IPS-NIHi7 (cell line): ENCODE measurements at regions not wholly inside any gene's neighbourhood (a gene's known extent, or its start where the extent isn't known, plus 50 kb on each side); places are given as distances from the start of the nearest gene placed in this dataset.

ENCODE experiments used
- DNase-seq: peaks from one replicate; pipeline ENCODE4 v3.0.0; 2012; ENCODE audit warnings: mixed read lengths; ENCODE audit errors: extremely low spot score

DNA sequence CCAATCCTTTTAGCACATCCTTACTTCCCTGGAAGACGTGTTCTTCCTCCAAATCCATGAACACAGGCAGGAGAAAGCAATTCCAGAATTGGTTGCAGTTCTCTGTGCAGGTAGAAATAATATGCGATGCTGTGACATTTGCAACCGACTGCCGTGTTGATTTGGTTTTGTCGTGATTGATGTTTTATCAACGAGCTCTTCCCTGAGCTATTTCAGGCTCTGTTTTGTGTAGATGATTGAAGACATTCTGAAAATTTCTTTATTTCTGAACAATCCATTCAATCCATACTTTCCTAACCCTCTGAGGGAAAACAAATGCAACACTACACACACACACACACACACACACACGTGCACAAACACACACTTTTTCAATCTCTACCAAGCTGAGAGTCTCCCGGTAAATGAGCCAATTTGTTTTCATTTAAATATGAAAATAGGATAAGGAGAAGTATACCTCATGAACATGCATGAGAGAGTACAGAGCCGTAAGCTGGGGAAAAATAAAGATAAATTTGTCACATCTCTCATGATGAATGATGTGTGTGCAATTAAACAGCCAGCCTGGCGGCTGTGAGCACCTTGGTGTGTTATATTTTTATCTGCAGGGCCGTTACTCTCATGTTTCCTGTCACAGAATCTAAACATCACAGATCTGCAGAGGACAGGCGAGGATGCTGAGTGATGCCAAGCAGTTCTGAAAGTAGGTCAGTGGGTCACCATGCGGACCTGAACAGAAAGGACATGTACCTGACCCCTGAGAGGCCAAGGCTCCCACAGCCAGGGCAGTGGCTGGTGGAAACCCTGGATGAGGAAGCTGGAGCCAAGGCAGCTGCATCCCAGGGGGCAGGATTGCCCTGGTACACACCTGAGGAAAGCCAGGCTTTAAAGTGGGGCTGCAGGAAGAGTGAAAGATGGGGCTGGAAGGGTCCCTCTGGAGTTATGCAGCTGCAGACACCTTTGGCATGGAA is 64.8 kb downstream of the PDCL3 start:
- DNase-seq: no peak

DNA sequence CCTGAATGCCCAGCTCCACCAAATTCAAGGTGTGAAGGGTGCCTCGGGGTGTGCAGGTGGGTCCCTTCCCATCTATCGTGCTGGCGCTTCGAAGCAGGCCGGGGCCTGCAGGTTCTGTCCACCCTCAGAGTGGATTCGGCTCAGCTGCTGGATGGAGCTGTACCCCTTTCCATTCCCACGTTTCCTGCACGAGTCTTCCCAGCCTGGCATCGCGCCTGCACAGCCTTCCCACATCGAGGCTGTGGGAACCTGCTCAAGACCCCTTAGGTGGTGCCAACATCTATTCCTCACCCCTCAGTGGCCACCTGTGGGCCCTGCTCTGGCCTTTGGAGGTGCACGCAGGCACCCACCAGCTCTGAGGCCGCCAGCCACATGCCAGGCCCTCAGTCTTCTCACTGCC is 65.7 kb downstream of the PDCL3 start:
- no peak for DNase-seq

DNA sequence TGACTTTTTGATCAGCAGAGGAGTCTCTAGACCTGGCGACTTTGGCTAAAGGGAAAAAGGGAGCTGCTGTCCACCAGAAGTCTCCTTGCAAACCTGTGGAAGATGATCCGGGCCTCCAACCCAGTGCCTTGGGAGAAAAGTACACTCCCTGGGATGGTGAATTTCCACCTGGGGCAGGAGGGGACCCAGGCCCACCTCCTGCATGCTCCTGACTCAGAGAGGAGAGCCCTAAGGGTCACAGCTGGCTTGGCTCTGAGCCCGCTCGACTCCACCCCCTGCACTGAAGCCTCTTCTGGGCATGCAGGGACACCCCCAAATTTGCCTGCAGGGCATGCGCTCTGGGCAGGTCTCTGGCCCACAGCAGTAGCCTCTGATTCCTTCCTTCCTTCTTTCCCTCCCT is 66.5 kb downstream of the PDCL3 start:
- no peak for DNase-seq

DNA sequence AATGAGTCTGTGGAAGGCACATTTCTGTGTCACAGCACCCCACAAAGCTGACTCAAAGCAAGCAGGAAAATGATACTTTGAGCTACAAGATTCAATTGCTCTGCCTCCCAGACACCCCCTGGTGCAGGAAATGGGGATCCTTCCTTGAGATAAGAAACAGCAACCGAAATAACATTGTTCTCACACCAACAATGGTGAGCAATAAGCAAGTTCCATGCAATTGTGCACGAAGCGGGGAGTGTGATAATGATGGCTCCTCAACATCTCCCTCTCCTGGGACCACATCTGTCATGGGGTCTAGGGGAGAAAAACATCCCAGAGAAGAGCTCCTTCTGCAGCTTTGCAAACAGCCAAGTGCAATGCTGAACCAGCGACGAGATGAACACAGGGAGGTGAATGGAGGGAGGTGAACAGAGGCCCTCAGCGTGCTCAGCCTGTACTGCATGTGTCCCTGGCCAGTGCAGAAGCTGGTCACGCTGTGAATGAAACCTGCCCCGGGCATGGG is 67.7 kb downstream of the PDCL3 start:
- no peak for DNase-seq

DNA sequence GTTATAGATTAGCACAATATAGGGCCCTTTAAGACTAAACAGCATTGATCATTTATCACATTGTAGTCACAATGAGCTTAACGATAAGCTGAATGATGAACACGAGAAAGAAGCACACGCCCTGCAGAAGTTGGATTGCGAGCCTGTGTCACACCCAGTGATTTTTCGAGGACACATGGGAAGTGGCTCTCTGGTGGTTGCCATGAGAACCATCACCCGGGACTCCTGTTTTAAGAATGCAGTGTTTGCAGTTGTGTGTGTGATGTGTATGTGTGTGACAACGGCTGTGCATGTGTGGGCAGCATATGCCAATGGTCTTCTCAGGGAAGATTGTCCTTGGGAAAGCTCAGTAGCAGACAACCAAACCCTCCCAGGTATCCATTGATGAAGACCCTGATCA is 69.2 kb downstream of the PDCL3 start:
- no peak for DNase-seq

DNA sequence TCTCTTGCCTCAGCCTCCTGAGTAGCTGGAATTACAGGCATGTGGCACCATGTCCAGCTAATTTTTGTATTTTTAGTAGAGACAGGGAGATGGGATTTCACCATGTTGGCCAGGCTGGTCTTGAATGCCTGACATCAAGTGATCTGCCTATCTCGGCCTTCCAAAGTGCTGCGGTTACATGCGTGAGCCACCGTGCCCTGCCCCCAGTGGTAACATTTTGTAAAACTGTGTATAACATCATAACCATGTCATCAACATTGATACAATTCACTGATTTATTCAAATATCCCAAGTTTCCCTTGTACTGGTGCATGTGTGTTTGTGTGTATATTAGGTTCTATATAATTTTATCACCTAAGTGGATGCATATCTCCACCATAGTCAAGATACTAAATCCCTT is 70.0 kb downstream of the PDCL3 start:
- DNase-seq: no peak

DNA sequence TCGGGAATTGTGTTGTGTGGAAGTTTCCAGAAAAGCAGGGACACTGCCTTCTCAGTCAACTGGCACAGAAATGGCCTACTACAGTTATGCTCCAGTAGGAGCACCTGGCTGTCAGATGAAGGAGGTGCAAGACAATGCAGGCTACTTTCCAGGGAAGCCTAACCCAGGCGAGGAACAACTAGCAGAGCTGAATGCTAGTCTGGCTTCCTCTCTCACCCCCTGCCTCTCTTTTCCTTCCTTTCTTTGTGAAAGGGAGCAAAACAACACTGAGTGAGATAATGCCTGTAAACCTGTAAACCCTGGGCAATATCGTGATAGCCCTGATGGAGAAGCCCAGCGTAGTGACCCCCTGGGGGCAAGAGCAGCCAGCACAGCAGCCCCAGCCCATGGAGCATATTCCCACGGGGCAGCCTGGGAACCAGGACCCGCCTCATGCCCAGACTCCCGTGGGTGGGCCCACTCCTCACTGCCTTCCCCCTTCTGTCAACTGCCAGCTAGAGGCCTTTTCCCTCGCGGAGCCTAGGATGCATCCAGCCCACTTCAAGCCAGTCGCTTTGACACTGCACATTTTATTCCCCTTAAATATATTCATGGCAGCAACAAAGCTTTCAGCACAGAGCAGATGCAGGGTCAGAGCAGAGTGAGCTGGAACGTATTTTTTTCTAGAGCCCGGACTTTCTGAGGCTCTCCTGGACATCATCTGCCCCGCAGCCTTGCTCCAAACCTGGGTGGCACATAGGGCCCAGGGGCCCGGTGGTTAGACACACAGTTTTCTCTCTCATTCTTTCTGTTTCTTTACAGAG is 77.0 kb downstream of the PDCL3 start:
- DNase-seq: peak; percentile 46

DNA sequence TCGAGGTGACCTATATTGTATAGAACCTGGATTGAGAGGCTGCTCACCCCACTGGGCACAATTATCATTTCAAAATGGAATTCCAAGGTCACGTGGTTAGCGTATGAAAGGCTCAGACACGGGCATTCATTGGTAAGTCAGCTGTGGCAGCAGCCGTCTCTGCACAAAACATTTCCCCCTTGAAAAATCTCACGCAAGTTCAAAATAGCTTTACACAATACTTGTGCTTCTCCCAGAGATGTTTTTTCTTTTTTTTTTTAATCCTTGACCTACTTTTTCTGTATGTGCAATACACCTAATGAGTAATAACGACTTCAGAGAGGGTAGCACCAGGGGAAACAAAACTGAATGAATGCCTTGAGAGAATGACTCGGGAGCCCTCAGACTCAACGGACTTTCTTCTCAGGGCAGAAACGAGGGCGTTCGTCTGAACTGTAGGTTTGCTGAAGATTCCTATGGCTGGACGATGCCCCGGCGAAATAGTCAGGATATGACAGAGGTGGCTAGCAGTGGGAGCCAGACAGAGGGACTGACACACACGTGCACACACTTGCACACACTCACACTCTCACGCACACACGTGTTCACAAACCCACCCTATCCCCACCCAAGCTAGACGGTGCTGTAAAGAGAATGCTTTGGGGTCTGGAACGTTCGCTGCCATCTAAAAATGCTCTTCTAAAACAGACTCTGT is 77.8 kb downstream of the PDCL3 start:
- DNase-seq: no peak

DNA sequence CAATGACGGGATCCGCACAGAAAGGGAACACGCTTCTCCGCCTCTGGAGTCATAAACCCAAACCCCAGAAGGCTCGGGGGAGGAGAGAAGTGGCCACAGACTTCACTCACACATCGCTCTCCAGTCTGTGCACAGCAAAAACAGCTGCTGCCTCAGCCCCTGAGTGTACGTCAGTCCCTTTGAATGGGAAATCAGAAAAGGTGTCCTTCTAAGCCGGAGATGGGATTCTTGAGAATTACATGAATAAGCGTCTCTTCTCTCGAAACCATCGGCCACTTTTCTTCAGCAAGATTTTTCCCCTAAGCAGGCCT is 78.3 kb downstream of the PDCL3 start:
- no peak for DNase-seq

DNA sequence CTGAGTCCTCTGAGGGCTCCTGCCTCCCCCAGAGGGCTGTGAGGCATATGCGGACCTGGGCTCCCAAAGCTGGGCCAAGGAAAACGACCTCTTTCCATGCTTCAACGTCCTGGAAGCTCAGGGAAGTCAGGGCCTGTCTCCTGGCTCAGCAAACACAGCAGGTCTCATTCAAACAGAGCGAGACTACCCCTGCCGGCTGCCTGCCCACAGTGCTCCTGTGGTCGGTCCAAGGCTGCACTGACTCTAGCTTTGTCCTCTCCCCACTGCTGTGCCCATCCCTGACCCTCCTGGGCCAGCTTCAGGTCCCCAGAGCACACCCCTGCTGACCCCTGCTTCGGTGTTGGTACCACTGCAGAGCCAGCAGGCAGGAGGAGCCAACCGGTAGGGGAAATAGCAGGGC is 79.6 kb downstream of the PDCL3 start:
- no peak for DNase-seq

DNA sequence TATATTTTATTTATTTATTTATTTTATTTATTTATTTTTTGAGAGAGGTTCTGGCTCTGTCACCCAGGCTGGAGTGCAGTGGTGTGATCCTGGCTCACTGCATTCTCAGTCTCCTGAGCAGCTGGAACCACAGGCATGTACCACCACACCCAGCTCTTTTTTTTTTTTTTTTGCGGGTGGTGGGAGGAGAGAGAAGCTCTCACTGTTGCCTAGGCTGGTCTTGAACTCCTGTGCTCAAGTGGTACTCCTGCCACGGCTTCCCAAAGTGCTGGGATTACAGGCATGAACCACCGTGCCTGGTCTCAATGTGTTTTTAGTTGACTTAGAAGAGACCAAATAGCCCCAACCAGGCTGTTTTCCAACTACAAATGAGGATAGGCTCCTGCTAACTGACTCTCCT is 80.7 kb downstream of the PDCL3 start:
- no peak for DNase-seq

DNA sequence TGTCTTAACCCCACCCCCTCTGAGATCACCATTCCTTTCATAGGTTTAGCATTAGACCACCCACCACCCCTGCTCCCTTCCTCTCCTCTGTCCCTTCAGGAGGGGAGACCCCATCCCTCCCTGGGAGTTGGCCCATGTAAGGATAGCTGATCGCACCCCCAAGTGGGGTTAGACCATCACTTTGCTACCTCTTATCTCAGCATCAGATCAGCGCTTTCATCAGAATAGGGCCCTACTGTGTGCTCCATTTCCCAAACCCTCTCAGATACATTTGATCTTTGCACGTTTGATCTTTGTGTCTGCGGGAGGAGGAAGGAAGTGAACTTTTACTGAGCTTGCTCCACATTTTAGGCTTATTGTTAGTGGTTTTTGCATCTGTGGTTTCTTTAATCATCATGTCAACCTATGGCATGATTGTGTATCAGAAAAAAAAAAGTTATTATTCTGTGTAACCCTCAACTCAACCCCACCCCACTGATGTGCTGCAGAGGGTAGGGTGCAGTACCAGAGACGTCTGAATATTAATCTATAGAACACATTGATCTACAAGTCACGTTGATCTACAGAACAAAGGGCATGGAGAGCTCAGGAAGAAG is 81.2 kb downstream of the PDCL3 start:
- no peak for DNase-seq

DNA sequence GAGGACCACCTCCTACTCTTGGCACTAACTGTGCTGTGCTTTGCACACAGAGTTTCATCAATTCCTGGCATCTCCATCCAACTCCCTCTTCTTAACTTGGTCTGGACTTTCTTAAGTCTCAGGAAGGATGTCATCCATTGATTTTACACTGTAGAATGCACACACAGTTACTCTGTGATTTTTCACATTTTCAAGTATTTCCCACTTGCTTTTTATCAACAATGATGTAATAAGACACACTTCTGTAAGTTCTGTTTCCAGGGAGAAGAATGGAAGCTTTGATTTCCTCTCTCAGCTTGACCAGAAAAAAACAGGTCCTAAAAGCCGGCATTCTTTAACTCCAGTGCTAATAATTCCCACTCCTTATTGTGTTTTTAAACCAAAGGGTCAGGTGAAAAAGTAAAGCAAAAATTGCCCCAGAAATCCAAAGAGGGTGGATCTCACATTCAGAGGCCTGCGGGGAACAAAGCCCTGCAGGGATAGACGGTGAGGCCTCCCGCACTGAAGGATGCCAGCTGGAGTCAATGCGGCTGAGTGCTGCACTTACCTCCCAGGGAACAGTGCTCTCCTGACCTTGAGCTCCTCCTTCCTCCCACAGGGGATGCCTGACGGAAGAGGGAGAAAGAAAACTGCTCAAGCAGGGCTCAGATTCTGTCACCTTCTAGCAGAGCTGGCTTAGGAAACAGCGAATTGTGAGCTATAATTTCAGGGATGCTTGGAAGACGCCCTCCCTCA is 83.1 kb downstream of the PDCL3 start:
- DNase-seq: peak; percentile 33

DNA sequence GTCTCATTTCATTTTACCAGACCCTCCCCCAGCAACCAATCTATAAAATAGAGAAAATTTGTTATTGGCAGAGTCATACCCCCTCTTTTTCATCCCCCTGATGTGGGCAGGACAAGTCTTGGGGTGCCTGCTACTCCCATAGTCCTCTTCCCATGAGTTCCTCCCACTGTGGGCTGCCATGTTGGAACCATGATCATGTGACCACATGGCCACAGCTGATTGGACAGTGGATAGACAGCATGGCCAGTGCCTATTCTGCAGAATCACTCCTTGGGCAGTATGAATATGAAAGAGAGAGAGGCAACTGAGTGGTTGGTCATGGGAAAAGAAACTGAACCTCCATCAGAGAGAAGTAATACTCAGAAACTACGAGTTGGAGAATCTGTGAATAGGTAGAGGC is 84.9 kb downstream of the PDCL3 start:
- DNase-seq: no peak

DNA sequence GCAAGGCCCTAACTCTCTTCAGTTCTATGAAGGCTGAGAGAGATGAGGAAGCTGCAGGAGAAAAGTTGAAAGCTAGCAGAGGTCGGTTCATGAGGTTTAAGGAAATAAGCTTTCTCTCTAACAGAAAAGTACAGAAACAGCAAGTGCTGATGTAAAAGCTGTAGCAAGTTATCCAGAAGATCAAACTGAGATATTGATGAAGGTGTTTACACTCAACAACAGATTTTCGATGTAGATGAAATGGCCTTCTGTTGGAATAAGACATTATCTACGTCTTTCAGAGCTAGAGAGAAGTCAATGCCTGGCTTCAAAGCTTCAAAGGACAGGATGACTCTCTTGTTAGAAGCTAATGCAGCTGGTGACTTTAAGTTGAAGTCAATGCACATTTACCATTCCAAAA is 87.4 kb downstream of the PDCL3 start:
- no peak for DNase-seq

DNA sequence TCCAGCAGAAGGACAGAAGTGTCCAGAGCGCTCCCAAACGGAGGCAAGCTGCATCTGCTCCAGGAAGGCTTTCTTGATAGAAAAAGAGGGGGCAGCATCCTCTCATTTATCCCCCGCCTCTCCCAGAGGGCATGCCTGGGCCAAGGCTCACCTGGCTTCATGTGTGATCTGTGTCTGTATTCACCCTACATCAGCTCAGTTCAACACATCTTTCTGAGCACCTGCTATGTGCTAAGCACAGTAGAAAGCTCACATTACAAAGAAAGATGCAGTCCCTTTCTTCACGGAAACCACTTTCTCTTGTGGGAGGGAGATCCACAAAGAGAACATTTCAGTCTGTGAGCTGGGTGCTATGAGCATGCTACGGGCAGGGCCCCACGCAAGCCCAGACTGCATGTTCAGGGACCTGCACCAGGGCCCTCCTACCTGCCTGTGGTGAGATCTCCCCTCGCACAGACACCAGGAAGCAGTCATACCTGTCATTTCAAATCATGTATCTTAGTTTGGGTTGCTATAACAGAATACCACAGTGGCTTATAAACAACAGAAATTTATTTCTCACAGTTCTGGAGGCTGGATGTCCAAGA is 90.7 kb downstream of the PDCL3 start:
- no peak for DNase-seq

DNA sequence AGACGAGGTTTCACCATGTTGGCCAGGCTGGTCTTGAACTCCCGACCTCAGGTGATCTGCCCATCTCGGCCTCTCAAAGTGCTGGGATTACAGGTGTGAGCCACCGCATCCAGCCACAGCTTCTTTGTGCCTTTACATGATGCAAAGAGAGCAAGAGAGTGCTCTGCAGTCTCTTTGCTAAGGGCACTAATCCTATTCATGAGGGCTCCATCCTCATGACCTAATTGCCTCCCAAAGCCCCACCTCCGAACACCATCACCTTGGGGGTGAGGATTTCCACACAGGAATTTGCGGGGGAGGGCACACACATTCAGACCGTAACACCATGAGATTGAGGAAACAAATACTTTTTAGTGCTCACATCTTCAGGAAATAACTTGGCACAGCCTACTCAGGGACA is 91.8 kb downstream of the PDCL3 start:
- no peak for DNase-seq

DNA sequence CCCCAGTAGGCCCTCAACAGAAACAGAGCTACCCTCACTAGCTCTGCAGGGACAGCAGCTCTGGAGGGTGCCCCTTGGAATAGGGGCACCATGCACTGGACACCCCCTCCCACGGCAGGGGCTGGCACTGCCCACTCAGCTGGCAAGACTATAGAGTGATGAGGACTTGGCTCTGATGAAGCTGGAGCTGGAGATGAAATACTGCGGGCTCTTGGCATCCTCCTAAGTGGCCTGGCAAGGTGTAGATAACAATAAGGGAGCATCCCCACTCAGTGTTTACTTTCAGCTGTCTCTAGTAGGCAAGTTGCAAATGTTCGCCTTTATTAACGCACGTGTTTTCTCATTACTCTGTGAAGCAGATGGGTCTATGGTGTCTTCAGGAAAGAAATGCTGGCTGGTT is 92.7 kb downstream of the PDCL3 start:
- DNase-seq: no peak

DNA sequence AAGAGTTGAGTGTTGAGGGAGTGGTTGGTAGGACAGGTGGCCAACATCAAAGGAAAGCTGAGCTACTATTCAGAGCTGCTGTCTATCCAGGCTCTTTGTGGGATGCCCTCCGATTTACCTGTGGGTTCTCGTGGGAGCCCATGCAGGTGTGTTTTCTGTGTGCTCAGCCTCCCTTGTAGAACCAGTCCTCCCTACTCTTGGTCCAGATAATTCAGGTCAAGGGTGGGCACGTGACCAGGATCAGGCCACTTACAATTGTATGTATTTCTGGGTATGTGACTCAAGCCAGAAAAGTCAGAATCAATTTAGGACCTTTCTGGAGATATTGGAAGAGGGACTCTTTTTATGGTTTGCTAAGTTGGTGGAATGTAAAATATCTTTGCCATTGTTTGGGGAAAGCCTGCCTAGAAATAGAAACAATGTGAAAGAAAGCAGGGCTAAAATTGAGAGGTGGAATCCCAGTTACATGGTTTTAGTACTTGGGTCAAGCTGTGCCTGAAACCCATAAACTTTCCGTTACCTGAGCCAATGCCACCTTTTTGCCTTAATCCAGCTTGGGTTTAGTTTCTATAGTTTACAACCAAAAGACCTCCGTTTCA is 93.2 kb downstream of the PDCL3 start:
- DNase-seq: no peak

DNA sequence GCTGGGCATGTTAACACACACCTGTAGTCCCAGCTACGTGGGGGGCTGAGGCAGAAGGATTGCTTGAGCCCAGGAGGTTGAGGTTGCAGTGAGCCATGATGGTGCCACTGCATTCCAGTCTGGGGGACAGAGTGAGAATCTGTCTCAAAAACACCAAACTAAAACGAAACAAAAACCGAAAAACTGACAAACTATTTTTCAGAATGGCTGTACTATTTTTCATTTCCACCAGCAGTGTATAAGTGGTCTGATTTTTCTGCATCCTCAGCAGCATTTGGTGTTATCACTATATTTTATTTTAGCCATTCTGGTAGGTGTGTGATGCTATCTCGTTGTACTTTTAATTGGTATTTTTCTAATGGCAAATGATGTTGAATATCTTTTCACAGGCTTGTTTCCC is 95.2 kb downstream of the PDCL3 start:
- DNase-seq: no peak
